PC-9 (cell line): ENCODE measurements at regions not wholly inside any gene's neighbourhood (a gene's known extent, or its start where the extent isn't known, plus 50 kb on each side); places are given as distances from the start of the nearest gene placed in this dataset.

Source experiments
- BruUV-seq: library from RNA; stranded (reverse); fragments of 400-500 nt; replicated peaks from 2 replicates; lab custom pipeline; 2021; lab: Mats Ljungman, UMichigan
- CTCF ChIA-PET: fragments of 300-600 bp; sonication (Branson Sonifier 250); formaldehyde crosslinking; loops from one replicate; lab custom pipeline; 2022; ENCODE audit warnings: antibody characterized with exemption; lab: Charles Lee
- POLR2A ChIA-PET: fragments of 300-600 bp; sonication (Branson Sonifier 250); formaldehyde crosslinking; loops from one replicate; lab custom pipeline; 2022; ENCODE audit warnings: antibody characterized with exemption; ENCODE audit not compliant: unreplicated experiment; lab: Charles Lee
- DNase-seq, 2 experiments: peaks; one replicate each; pipeline versions ENCODE4 v3.0.0 to v3.0.0-alpha.2; 2015 to 2022; ENCODE audit warnings: mixed read lengths in 1 of 2
- H2AFZ ChIP-seq: fragments of 200-600 bp; sonication (generic); 2 replicates; pipeline ENCODE4 v1.8.1; 2017; ENCODE audit warnings: antibody characterized with exemption
- H3F3A ChIP-seq: fragments of 200-600 bp; sonication (generic); 2 replicates; pipeline ENCODE4 v1.8.1; 2017; ENCODE audit warnings: antibody characterized with exemption, mild to moderate bottlenecking, low read depth; ENCODE audit not compliant: insufficient read depth
- H3K27ac ChIP-seq: fragments of 200-600 bp; sonication (generic); 2 replicates; pipeline ENCODE4 v1.6.1; 2016; ENCODE audit warnings: mixed run types
- H3K27me3 ChIP-seq: fragments of 200-600 bp; sonication (generic); 2 replicates; pipeline ENCODE4 v1.6.1; 2016; ENCODE audit warnings: low read depth, mixed run types; ENCODE audit not compliant: insufficient read depth
- H3K36me3 ChIP-seq: fragments of 200-600 bp; sonication (generic); 2 replicates; pipeline ENCODE4 v1.6.1; 2016; ENCODE audit warnings: low read depth, mixed run types
- H3K4me1 ChIP-seq: fragments of 200-600 bp; sonication (generic); replicated peaks from 2 replicates; pipeline ENCODE4 v1.6.1; 2016; ENCODE audit warnings: mixed run types; ENCODE audit not compliant: insufficient read depth
- H3K4me2 ChIP-seq: fragments of 200-600 bp; sonication (generic); 2 replicates; pipeline ENCODE4 v1.6.1; 2017; ENCODE audit warnings: mixed run types
- H3K4me3 ChIP-seq: fragments of 200-600 bp; sonication (generic); 2 replicates; pipeline ENCODE4 v1.6.1; 2016; ENCODE audit warnings: mixed run types
- H3K79me2 ChIP-seq: fragments of 200-600 bp; sonication (generic); 2 replicates; pipeline ENCODE4 v1.6.1; 2017; ENCODE audit warnings: low read depth, mixed run types
- H3K9me2 ChIP-seq: fragments of 200-600 bp; sonication (generic); 2 replicates; pipeline ENCODE4 v1.8.1; 2017; ENCODE audit warnings: mild to moderate bottlenecking; ENCODE audit not compliant: insufficient read depth
- H3K9me3 ChIP-seq: fragments of 200-600 bp; sonication (generic); 2 replicates; pipeline ENCODE4 v1.8.1; 2016; ENCODE audit warnings: low read depth; ENCODE audit not compliant: insufficient read depth
- H4K20me1 ChIP-seq: fragments of 200-600 bp; sonication (generic); 2 replicates; pipeline ENCODE4 v1.8.1; 2017; ENCODE audit not compliant: insufficient read depth
- CTCF ChIP-seq: fragments of 200-600 bp; sonication (generic); conservative IDR thresholded peaks from 2 replicates; pipeline ENCODE4 v1.6.1; 2017; ENCODE audit warnings: mixed run types, antibody characterized with exemption, mild to moderate bottlenecking, moderate library complexity
- EZH2 ChIP-seq: fragments of 200-600 bp; sonication (generic); IDR thresholded peaks from 2 replicates; pipeline ENCODE4 v1.8.0; 2017; ENCODE audit warnings: antibody characterized with exemption, low read depth
- intact Hi-C: fragments of 100-400 bp; cut with micrococcal nuclease; formaldehyde crosslinking; loops from one replicate; pipeline ENCODE4 v1.10.0; 2022; ENCODE audit not compliant: unreplicated experiment

DNA sequence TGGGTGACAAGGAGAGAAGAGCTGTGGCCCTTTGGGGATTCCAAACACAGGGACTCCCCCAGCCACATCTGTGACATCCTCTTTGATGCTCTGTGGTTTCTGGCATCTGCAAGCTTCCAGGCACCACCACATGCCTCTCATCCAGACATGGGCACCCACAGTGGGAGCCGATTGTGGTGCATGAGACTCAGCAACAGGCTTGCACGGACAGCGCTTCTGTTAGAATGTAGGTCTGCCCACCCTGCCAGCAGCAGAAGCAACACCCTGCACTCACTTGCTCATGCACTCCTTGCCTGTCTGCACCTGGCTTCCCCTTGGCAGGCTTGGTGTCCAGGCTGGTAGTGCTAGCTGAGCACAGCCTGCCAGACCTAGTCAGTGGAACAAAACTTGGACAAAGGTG is 735.0 kb upstream of the ZWINT start:
- Histone ChIP-seq H3K9me3 (no peaks in the 10 kb centered on the region), H3K27ac (no peak overlapping the region), H3K9me2 (no peaks in the 10 kb centered on the region), H3F3A (no peaks in the 10 kb centered on the region), H3K36me3 (no peaks in the 10 kb centered on the region), H3K4me1 (no peaks in the 10 kb centered on the region), H3K79me2 (no peaks in the 10 kb centered on the region), H3K4me3 (no peak overlapping the region), H4K20me1 (no peaks in the 10 kb centered on the region), H3K27me3 (no peaks in the 10 kb centered on the region), H3K4me2 (no peak overlapping the region), H2AFZ (no peak overlapping the region)
- BruUV-seq: no TSS peak
- POLR2A ChIA-PET: no interaction called here
- TF ChIP-seq EZH2 (no peak), CTCF (no peak)
- DNase-seq: no peak
- intact Hi-C loops: no loop called here
- CTCF ChIA-PET: no interaction called here

DNA sequence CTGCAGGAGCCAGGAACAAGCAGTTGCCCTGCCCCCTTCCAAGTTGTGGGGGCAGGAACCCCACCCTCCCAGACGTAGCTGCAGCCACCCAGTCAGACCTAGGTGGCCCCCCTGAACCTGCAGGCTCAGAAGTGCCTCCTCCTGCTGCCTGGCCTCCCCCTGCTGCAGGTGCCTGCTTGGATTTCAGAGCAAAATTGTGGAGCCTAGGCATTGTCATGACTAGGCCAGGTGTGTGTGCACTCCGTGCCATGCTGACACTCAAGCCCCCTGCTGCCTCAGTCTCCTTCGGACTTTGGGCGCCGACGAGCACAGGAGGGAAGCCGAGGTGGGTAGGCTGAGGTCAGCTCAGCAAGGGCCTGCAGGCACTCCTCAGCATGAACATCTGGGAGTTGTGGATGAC is 733.9 kb upstream of the ZWINT start:
- Histone ChIP-seq H3K27me3 (no peaks in the 10 kb centered on the region), H4K20me1 (no peaks in the 10 kb centered on the region), H3K4me3 (no peak overlapping the region), H2AFZ (no peak overlapping the region), H3K9me2 (no peaks in the 10 kb centered on the region), H3K4me2 (no peak overlapping the region), H3K9me3 (no peaks in the 10 kb centered on the region), H3K79me2 (no peaks in the 10 kb centered on the region), H3K4me1 (no peaks in the 10 kb centered on the region), H3K36me3 (no peaks in the 10 kb centered on the region), H3K27ac (no peak overlapping the region), H3F3A (no peaks in the 10 kb centered on the region)
- TF ChIP-seq EZH2 (no peak), CTCF (no peak)
- BruUV-seq: no TSS peak
- DNase-seq: no peak
- CTCF ChIA-PET: no interaction called here
- intact Hi-C loops: no loop called here
- POLR2A ChIA-PET: no interaction called here

DNA sequence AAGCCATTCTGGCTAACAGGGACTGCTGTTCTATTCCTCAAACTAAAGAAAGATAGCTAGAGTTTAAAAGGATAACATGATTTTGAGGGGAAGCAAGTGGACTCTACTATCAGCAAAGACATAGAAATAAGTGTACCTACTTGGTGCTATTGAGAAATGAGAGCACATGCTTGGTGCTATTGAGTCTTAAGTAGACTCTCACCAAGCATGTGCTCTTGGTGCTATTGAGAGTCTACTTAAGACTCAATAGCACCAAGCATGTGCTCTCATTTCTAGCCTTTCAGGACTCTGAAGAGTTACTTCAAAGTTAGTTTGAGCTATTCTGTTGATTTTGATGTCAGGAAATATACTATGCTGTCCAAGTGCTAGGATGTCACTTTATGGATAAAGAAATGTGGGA is 733.0 kb upstream of the ZWINT start:
- Histone ChIP-seq H3K9me2 (no peaks in the 10 kb centered on the region), H3K27ac (no peak overlapping the region), H3K4me2 (no peak overlapping the region), H2AFZ (no peak overlapping the region), H3F3A (no peaks in the 10 kb centered on the region), H3K36me3 (no peaks in the 10 kb centered on the region), H3K4me3 (no peak overlapping the region), H3K79me2 (no peaks in the 10 kb centered on the region), H3K9me3 (no peaks in the 10 kb centered on the region), H3K4me1 (no peaks in the 10 kb centered on the region), H4K20me1 (no peaks in the 10 kb centered on the region), H3K27me3 (no peaks in the 10 kb centered on the region)
- no peak for TF ChIP-seq EZH2
- no peak for TF ChIP-seq CTCF
- intact Hi-C loops: no loop called here
- BruUV-seq: no TSS peak
- ChIA-PET CTCF (interaction anchor here (0.7 kb wide), 1 partner anchor 879 kb away, joined by 3 read pairs; no protein-coding TSS in a partner anchor), POLR2A (no interaction called here)
- DNase-seq: no peak
